ENCODE measurements at regions not wholly inside any gene's neighbourhood (a gene's known extent, or its start where the extent isn't known, plus 50 kb on each side); places are given as distances from the start of the nearest gene placed in this dataset.

GRCh38 chr6:167575158-167575696, 250.3 kb downstream of the TTLL2 start:
- no peak for TF ChIP-seq ZNF217 (CRISPR knock-in tag; IDR thresholded peaks at IDR 0.05)
- TF ChIP-seq POLR2G (IDR thresholded peaks at IDR 0.05; ENCODE audit: low read depth, low read length) = 0 out of 2 replicates have a peak, but pooled peaks have one; percentile 31
- TF ChIP-seq WHSC1 (IDR thresholded peaks at IDR 0.05; ENCODE audit: low read length) = no peak
- no peak for TF ChIP-seq ATF1 (CRISPR knock-in tag; IDR thresholded peaks at IDR 0.05)
- peak; percentile 23; the same call in 1 of the 2 replicates for TF ChIP-seq ATF1 (tag; IDR thresholded peaks at IDR 0.05)
- TF ChIP-seq ZC3H8 (IDR thresholded peaks at IDR 0.05) = no peak
- no peak for TF ChIP-seq TAF9B (IDR thresholded peaks at IDR 0.05; ENCODE audit: partially characterized antibody)
- TF ChIP-seq ETV6 (IDR thresholded peaks at IDR 0.05; ENCODE audit: borderline replicate concordance in 1 of 2, low read depth in 2 of 2, low read length in 1 of 2) = no peak
- TF ChIP-seq ETV6 (CRISPR knock-in tag; IDR thresholded peaks at IDR 0.05; ENCODE audit: borderline replicate concordance) = no peak
- TF ChIP-seq MCM5 (IDR thresholded peaks at IDR 0.05; ENCODE audit: low read depth) = no peak
- TF ChIP-seq FUS (optimal IDR thresholded peaks at IDR 0.05; ENCODE audit: low read depth, low read length) = no peak

More at GRCh38 chr6:167575158-167575696, 250.3 kb downstream of the TTLL2 start:
- DNase-seq (ENCODE audit: extremely low read depth in 1 of 4, low spot score in 3 of 4) (no peak), ATAC-seq (peak; percentile 76), FAIRE-seq (no peak)
- peaks cover 4% of the 10 kb centered on the region; the same call in 1 of the 2 replicates for H4K20me1 ChIP-seq (replicated peaks; ENCODE audit: control insufficient read depth, insufficient read depth, low read length)
- H3K9me1 ChIP-seq (ENCODE audit: control insufficient read depth, insufficient read depth, low read length) = no peaks in the 10 kb centered on the region
- intact Hi-C loops (cut with micrococcal nuclease) = no loop called here
- H3K9ac ChIP-seq (ENCODE audit: insufficient read depth in 1 of 2, low read depth in 2 of 2, low read length in 2 of 2) = no peak overlapping the region
- H3K27me3 ChIP-seq (ENCODE audit: control insufficient read depth in 2 of 2, insufficient read depth in 2 of 2, low read length in 2 of 2) = peaks cover 27 to 77% of the 10 kb centered on the region in 2 experiments
- peak overlapping the region; percentile 40; the same call in 1 of the 2 replicates for H3K4me2 ChIP-seq (ENCODE audit: insufficient read depth, low read length)
- no peak overlapping the region for H3K4me3 ChIP-seq
- WGBS (ENCODE audit: insufficient coverage, low coverage, missing lambda C conversion rate) = 31% methylated on average over 23 of the region's 23 CpGs
- peaks cover 0 to 4% of the 10 kb centered on the region in 2 experiments; a peak in 3 of 5 replicates for H3K4me1 ChIP-seq (replicated peaks in 1 of 2; ENCODE audit: control insufficient read depth in 2 of 2, insufficient read depth in 2 of 2, low read length in 2 of 2)
- H3K27ac ChIP-seq (ENCODE audit: extremely low read depth, low read depth, low read length) = no peak overlapping the region
- ChIA-PET CTCF (ENCODE audit: low intra/inter-chr PET ratio) (no interaction called here), POLR2A (no interaction called here)
- in situ Hi-C loops (cut with MboI) = no loop called here
- H2AFZ ChIP-seq (ENCODE audit: low read depth, low read length) = peak overlapping the region; percentile 48; the same call in 1 of the 2 replicates
- no peaks in the 10 kb centered on the region for H3K9me3 ChIP-seq (replicated peaks; ENCODE audit: control insufficient read depth, insufficient read depth, low read depth, low read length)
- no peaks in the 10 kb centered on the region for H3K36me3 ChIP-seq (ENCODE audit: control insufficient read depth, insufficient read depth, low read length)
- H3K79me2 ChIP-seq (ENCODE audit: control insufficient read depth, insufficient read depth, low read length) = no peaks in the 10 kb centered on the region
- BruUV-seq (replicated peaks) = no TSS peak
